GM12878 (cell line): ENCODE measurements at regions not wholly inside any gene's neighbourhood (a gene's known extent, or its start where the extent isn't known, plus 50 kb on each side); places are given as distances from the start of the nearest gene placed in this dataset.

ENCODE experiments used
- ATAC-seq: fragments of 200-7000 bp; cut with Tn5 transposase; 3 replicates; pipeline ENCODE4 v1.9.1; 2020; ENCODE audit warnings: mild to moderate bottlenecking, moderate library complexity
- BruUV-seq: library from RNA; stranded (reverse); fragments of 400-500 nt; replicated peaks from 2 replicates; lab custom pipeline; 2021; lab: Mats Ljungman, UMichigan
- CTCF ChIA-PET: fragments of 300-600 bp; sonication (Branson Sonifier 250); formaldehyde crosslinking; extraction: SDS; loops from one replicate; lab custom pipeline; 2021; ENCODE audit warnings: inconsistent platforms; lab: Yijun Ruan, JAX
- POLR2A ChIA-PET: fragments of 350-600 bp; formaldehyde crosslinking; extraction: SDS; loops from one replicate; lab custom pipeline; 2021; ENCODE audit warnings: inconsistent platforms; lab: Charles Lee
- RAD21 ChIA-PET: fragments of 300-600 bp; sonication (Branson Sonifier 250); formaldehyde crosslinking; loops from one replicate; lab custom pipeline; 2023; ENCODE audit warnings: antibody characterized with exemption; ENCODE audit not compliant: unreplicated experiment; lab: Charles Lee
- SMC1A ChIA-PET: fragments of 300-600 bp; sonication (Branson Sonifier 250); formaldehyde crosslinking; loops from one replicate; lab custom pipeline; 2023; ENCODE audit not compliant: unreplicated experiment, uncharacterized antibody; lab: Charles Lee
- DNase-seq: peaks from one replicate; pipeline ENCODE4 v3.0.0-alpha.2; 2011; ENCODE audit warnings: low read depth, low spot score
- FAIRE-seq: peaks from 3 replicates; lab custom pipeline; 2011; peaks lifted over from hg19 to GRCh38; lab: Jason Lieb, UNC
- H2AFZ ChIP-seq: 2 replicates; pipeline ENCODE4 v1.6.0; 2011; ENCODE audit warnings: low read depth, low read length, control low read depth; ENCODE audit not compliant: control insufficient read depth
- H3K27ac ChIP-seq: 2 replicates; pipeline ENCODE4 v1.5.1; 2011; ENCODE audit warnings: control low read depth; ENCODE audit not compliant: control insufficient read depth, insufficient read depth
- H3K27me3 ChIP-seq, 2 experiments: replicated peaks in 1 of 2; 2 replicates each; pipeline versions ENCODE4 v1.6.0 to v1.6.1; 2011; ENCODE audit warnings: low read length in 1 of 2; ENCODE audit not compliant: control insufficient read depth in 2 of 2, insufficient read depth in 2 of 2
- H3K36me3 ChIP-seq, 2 experiments: 2 replicates each; pipeline ENCODE4 v1.5.1; 2011; ENCODE audit warnings: low read length in 1 of 2; ENCODE audit not compliant: control insufficient read depth in 2 of 2, insufficient read depth in 2 of 2
- H3K4me1 ChIP-seq: 2 replicates; pipeline ENCODE4 v1.6.1; 2011; ENCODE audit warnings: mild to moderate bottlenecking, low read length, moderate library complexity, mixed read lengths; ENCODE audit not compliant: control insufficient read depth, insufficient read depth
- H3K4me2 ChIP-seq: 2 replicates; pipeline ENCODE4 v1.6.0; 2011; ENCODE audit warnings: control low read depth; ENCODE audit not compliant: control insufficient read depth, insufficient read depth
- H3K4me3 ChIP-seq: fragments of 200-600 bp; sonication (generic); 2 replicates; pipeline ENCODE4 v1.5.1; 2016
- H3K79me2 ChIP-seq: 2 replicates; pipeline ENCODE4 v1.6.0; 2011; ENCODE audit warnings: low read length; ENCODE audit not compliant: control insufficient read depth, insufficient read depth
- H3K9ac ChIP-seq: 2 replicates; pipeline ENCODE4 v1.8.0; 2011; ENCODE audit warnings: low read length, control low read depth, mixed read lengths; ENCODE audit not compliant: control insufficient read depth, insufficient read depth
- H3K9me3 ChIP-seq: replicated peaks from 3 replicates; pipeline ENCODE4 v1.5.1; 2011; ENCODE audit warnings: mild to moderate bottlenecking, low read length; ENCODE audit not compliant: control insufficient read depth, insufficient read depth
- H4K20me1 ChIP-seq: 2 replicates; pipeline ENCODE4 v1.6.0; 2011; ENCODE audit not compliant: control insufficient read depth, insufficient read depth
- ETV6 ChIP-seq, 2 experiments: fragments of 450-650 bp in 1 of 2; IDR thresholded peaks in 1 of 2; conservative IDR thresholded peaks in 1 of 2; 2 replicates each; pipeline ENCODE4 v1.6.1; 2014; ENCODE audit warnings: antibody characterized with exemption in 1 of 2, borderline replicate concordance in 1 of 2, low read depth in 1 of 2, mild to moderate bottlenecking in 1 of 2, moderate library complexity in 1 of 2
- FOXK2 ChIP-seq: fragments of 450-650 bp; IDR thresholded peaks from 2 replicates; pipeline ENCODE4 v1.6.1; 2017; ENCODE audit warnings: mild to moderate bottlenecking, moderate library complexity
- IRF5 ChIP-seq: fragments of 450-650 bp; IDR thresholded peaks from 2 replicates; pipeline ENCODE4 v1.6.1; 2017; ENCODE audit warnings: borderline replicate concordance
- KAT2A ChIP-seq: conservative IDR thresholded peaks from 2 replicates; pipeline ENCODE4 v1.6.1; 2011; ENCODE audit warnings: low read depth, low read length; ENCODE audit not compliant: control insufficient read depth
- KLF5 ChIP-seq: fragments of 450-650 bp; IDR thresholded peaks from 2 replicates; pipeline ENCODE4 v1.6.1; 2014; ENCODE audit warnings: mild to moderate bottlenecking; ENCODE audit not compliant: partially characterized antibody
- PBX3 ChIP-seq: IDR thresholded peaks from 2 replicates; pipeline ENCODE4 v1.6.1; 2011; ENCODE audit warnings: mild to moderate bottlenecking, low read depth, low read length, moderate library complexity; ENCODE audit not compliant: insufficient replicate concordance
- POLR2AphosphoS5 ChIP-seq: IDR thresholded peaks from 2 replicates; pipeline ENCODE4 v1.6.1; 2011; ENCODE audit warnings: mild to moderate bottlenecking, low read length, inconsistent platforms
- SMAD1 ChIP-seq: fragments of 450-650 bp; IDR thresholded peaks from 2 replicates; pipeline ENCODE4 v1.6.1; 2018; ENCODE audit warnings: mild to moderate bottlenecking, low read depth; ENCODE audit not compliant: partially characterized antibody
- SREBF2 ChIP-seq: IDR thresholded peaks from 2 replicates; pipeline ENCODE4 v1.6.1; 2012; ENCODE audit warnings: mild to moderate bottlenecking, low read length
- ZNF592 ChIP-seq: fragments of 450-650 bp; IDR thresholded peaks from 2 replicates; pipeline ENCODE4 v1.6.1; 2017; ENCODE audit warnings: mild to moderate bottlenecking, moderate library complexity
- in situ Hi-C: fragments of 300-500 bp; cut with MboI; formaldehyde crosslinking; loops from 9 replicates; pipeline ENCODE4 v1.14.3; 2018; ENCODE audit warnings: mixed read lengths
- intact Hi-C: fragments of 100-400 bp; cut with micrococcal nuclease; formaldehyde crosslinking; loops from one replicate; pipeline ENCODE4 v1.14.2; 2022; ENCODE audit not compliant: unreplicated experiment
- TF ChIP-seq, protein P1 (sequence below): fragments of 150-350 bp; IDR thresholded peaks from 2 replicates; pipeline ENCODE4 v1.6.1; 2016; ENCODE audit warnings: low read depth, low read length

DNA sequence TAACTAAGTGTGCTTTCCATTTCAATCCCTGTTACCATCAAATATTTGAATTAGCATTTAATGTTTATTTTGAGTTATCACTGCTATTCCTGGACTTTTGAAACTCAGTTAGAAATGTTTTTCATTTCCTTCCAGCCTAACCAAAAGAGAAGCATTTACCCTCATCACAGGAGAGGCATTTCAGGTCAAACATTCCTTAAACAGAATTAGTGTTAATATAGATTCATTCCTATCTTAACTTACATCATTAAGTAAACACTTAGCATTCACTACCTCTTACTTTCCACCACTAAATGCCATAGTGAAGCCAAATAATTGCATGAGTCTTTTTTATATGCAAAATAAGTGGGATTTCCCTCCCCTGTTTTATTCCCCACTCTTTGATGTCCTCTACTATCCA lies 136.6 kb upstream of the OR13F1 start:
- ChIA-PET CTCF (no interaction called here), SMC1A (no interaction called here), POLR2A (interaction anchor here (0.6 kb wide), 1 partner anchor 30 kb away, joined by 5 read pairs; no protein-coding TSS in a partner anchor), RAD21 (no interaction called here)
- H3K27me3 ChIP-seq, result no peaks in the 10 kb centered on the region
- ATAC-seq (no peak), FAIRE-seq (no peak), DNase-seq (no peak)
- H3K9me3 ChIP-seq, result no peaks in the 10 kb centered on the region
- intact Hi-C loops, result no loop called here
- no peak overlapping the region for H3K9ac ChIP-seq
- no peak overlapping the region for H3K4me3 ChIP-seq
- no peaks in the 10 kb centered on the region for H3K4me1 ChIP-seq
- H3K27ac ChIP-seq, result no peak overlapping the region
- in situ Hi-C loops, result no loop called here
- no peaks in the 10 kb centered on the region for H4K20me1 ChIP-seq
- BruUV-seq, result no TSS peak
- no peaks in the 10 kb centered on the region for H3K79me2 ChIP-seq
- no peak overlapping the region for H2AFZ ChIP-seq
- H3K4me2 ChIP-seq, result no peak overlapping the region
- H3K36me3 ChIP-seq, result no peaks in the 10 kb centered on the region
- no peak for TF ChIP-seq IRF5
- no peak for TF ChIP-seq FOXK2
- no peak for TF ChIP-seq PBX3
- TF ChIP-seq, protein P1, sequence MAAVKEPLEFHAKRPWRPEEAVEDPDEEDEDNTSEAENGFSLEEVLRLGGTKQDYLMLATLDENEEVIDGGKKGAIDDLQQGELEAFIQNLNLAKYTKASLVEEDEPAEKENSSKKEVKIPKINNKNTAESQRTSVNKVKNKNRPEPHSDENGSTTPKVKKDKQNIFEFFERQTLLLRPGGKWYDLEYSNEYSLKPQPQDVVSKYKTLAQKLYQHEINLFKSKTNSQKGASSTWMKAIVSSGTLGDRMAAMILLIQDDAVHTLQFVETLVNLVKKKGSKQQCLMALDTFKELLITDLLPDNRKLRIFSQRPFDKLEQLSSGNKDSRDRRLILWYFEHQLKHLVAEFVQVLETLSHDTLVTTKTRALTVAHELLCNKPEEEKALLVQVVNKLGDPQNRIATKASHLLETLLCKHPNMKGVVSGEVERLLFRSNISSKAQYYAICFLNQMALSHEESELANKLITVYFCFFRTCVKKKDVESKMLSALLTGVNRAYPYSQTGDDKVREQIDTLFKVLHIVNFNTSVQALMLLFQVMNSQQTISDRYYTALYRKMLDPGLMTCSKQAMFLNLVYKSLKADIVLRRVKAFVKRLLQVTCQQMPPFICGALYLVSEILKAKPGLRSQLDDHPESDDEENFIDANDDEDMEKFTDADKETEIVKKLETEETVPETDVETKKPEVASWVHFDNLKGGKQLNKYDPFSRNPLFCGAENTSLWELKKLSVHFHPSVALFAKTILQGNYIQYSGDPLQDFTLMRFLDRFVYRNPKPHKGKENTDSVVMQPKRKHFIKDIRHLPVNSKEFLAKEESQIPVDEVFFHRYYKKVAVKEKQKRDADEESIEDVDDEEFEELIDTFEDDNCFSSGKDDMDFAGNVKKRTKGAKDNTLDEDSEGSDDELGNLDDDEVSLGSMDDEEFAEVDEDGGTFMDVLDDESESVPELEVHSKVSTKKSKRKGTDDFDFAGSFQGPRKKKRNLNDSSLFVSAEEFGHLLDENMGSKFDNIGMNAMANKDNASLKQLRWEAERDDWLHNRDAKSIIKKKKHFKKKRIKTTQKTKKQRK, result no peak
- TF ChIP-seq ETV6 (conservative IDR thresholded peaks at IDR 0.05 in 1 of 2, IDR thresholded peaks at IDR 0.05 in 1 of 2; ENCODE audit: borderline replicate concordance in 1 of 2, low read depth in 1 of 2), result no peak
- no peak for TF ChIP-seq POLR2AphosphoS5
- no peak for TF ChIP-seq KLF5
- no peak for TF ChIP-seq ZNF592
- TF ChIP-seq KAT2A, result no peak
- no peak for TF ChIP-seq SREBF2
- no peak for TF ChIP-seq SMAD1
